HG03175 (cell line): ENCODE measurements at regions not wholly inside any gene's neighbourhood (a gene's known extent, or its start where the extent isn't known, plus 50 kb on each side); places are given as distances from the start of the nearest gene placed in this dataset.
"Not testable (repeated sequence)": the region's sequence is repeated elsewhere in the genome, so short reads cannot be mapped to it uniquely, and the experiment has no call there.

ENCODE experiments used
- ATAC-seq: cut with Tn5 transposase; IDR thresholded peaks from one replicate; pipeline ENCODE4 v1.9.1; 2021; ENCODE audit warnings: mild to moderate bottlenecking, moderate library complexity; ENCODE audit not compliant: unreplicated experiment

DNA sequence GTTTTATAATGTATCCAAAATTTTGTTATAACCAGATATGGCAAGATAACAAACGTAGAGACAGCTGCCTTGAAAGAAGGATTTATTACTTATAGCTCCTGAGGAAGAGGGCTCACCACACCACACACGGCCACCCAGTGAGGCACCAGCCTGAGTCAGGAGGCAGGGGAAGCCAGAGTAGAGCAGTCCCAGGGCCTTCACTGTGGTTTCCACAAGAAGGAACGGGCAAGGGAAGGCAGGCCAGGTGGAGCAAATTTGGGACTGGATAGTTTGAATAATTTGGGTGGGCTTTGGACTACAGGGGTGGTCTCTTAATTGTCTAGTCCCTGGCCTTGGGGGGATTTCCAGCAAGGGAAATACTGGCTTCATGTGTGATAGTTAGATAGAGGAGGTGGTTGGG, 72.5 kb downstream of the RRAGC start:
- ATAC-seq: no peak

DNA sequence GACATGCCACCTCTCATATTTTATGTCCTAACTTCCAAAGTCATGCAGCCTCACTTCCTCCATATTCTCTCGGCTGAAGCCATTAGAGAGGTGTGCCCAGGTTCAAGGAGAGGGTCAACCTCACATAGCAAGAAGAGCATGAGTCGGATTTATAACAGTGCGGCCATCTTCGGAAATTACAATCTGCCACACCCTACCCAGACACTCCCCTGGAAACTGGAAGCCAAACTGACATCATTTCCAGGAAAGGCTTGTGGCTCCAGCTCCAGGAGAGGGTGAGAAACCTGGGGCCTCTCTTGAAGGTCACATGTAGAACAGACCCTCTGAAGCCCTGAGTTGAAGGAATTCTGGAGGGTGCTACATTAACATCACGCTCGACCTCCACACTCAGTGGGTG, 73.5 kb downstream of the RRAGC start:
- no peak for ATAC-seq

DNA sequence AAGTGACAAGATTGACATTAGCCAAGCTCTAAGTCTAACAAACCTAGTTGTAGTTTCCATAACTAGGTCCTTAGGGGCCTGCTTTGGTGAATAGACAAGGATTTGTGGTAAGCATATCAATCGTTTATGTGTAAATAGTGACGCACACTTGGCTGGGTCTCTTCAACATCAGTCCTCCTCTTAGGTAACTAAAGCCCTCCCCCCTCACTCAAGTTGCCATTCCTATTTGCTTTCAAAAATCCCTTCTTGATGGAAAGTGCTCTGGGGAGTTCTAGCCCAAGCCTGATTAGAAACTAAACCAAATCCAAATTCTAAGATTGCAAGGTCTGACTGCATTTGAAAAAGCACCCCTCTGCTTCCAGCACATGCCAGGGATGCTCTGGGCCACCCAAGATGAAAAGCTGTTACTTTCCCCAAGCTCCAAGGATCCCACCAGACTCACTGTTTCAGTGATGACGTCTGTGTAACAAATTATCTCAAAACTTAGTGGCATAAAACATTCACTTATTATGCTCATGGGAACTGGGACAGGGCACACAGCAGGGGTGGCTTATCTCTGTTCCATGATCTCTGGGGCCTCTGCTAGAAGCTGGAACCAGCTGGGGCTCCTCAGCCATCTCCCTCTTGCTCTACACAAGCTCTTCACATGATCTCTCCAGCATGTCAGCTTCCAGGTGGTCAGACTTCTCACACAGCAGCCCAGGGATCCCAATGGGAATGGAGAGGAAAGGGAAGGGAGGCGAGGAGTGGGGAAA, 74.1 kb downstream of the RRAGC start:
- no peak for ATAC-seq

DNA sequence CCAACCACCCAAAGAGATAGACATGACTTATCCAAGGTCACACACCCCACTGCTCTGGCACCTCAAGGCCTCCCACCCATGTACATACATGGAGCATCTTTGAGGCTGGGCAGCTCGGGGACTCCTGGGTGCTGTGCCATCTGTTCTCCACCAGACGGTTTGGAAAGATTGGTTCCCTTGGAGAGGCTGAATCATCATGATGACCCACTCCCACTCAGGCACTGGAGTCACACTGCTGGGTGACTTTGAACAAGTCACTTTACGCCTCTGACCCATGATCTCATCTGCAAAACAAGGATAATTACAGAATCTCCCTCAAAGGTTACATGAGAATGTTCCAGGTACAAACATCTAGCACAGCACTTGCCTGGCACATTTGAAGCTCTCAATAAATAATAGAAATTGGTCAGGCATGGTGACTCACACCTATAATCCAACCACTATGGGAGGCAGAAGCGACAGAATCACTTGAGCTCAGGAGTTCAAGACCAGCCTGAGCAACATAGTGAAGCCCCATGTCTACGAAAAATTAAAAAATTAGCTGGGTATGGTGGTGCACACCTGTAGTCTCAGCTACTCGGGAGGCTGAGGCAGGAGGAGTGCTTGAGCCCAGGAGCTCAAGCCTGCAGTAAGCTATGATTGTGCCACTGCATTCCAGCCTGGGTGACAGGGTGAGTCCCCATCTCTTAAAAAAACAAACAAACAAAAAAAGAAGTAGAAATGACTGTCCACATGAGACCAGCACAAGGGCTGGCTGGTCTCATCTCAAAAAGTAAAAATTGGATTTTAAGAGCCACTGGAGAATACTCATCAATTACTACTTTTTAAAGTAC, 74.9 kb downstream of the RRAGC start:
- no peak for ATAC-seq

DNA sequence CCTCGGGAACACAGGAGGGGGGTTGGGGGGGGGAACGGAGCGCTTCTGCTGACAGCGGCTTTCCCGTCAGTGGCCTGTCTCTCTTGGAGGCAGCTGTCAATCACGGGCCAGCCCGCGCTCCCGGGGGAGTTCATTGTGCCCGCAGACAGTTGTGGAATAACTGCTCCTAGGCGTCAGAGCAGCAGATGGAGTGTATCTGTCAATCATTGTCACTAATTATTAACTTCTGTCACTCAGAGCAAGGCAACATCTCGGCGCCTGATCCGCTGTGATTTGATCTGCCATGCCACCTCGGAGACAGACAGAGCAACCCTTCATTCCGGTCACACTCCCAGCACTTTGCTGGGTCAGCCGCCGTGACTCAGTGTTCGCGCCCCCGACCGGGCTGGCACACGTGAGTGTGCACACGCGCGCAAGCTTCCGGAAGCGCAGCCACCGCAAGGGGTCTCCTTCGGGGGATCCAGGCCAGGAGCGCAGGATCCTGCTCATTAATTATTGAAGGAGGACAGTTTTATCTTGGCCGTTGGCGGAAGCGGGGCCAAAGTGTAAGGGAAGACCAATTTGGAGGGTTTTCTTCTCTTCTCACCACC, 75.8 kb downstream of the RRAGC start:
- ATAC-seq: no peak

DNA sequence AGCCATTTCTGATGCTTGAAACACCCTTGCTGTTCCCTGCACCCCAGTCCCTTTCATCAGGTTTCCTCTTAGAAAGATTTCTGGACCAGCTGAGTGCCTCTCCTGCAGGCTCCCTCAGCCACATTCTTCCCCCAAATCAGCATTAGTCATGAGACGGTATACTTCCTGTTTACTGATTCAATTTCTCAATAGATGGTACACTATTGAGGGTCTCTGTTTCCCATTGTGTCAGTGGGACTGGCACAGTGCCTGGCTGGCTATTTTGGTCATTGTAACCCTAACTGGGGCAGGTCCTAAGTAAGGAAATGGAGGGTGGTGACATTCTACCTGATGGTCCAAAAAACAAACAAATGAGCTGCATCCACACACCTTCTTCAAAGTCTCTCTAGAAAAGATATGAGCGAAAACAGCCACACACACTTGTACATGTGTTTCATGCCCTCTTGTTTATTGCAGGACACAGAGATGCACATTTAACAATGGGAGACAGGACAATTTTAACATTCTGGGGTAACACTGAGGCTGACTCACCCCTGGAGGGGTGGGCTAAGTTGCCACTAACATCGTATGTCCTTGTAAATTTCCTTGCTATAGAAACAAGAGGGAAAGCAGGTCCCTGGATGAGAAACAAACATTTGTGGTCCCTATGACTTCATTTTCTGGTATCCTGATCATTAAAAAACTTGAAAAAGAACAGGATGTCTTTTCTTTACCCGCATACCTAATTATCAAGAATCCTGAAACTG, 77.5 kb downstream of the RRAGC start:
- no peak for ATAC-seq

DNA sequence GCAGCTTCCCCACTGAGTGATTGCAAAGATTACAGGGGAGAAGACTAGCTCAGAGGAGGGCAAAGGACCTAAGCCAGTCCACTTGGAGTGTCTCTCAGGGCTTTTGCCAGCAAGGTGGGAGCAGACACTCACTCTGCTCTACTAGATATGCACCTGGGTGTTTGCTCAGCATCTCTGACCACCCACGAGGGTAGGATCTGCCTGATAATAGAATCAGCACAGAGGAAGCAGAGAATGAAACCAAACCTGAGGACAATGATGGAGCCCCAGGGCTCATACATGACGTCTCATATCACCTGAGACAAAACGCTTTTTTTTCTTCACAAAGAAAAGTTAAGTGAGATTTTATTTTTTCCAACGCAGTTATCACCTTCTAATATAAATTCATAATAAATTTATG, 79.4 kb downstream of the RRAGC start:
- ATAC-seq: no peak

DNA sequence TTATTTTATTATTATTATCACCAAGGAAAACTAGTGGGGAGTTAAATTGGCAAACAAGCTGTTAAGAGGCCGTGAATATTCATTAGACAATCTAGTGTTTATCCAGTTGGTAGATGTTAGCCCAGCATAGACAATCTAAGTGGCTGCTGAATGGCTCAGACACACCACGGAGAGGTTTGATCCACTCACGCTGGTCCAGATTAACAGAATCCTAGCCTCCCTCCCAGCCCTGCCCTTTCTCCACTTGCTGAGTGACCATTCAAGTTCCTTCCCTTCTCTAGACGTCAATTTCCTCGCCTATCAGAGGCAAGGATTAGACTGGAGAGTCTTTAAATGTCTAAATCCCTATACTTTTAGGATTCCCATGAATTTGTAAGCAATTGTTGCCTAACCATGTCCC, 80.1 kb downstream of the RRAGC start:
- ATAC-seq: no peak

DNA sequence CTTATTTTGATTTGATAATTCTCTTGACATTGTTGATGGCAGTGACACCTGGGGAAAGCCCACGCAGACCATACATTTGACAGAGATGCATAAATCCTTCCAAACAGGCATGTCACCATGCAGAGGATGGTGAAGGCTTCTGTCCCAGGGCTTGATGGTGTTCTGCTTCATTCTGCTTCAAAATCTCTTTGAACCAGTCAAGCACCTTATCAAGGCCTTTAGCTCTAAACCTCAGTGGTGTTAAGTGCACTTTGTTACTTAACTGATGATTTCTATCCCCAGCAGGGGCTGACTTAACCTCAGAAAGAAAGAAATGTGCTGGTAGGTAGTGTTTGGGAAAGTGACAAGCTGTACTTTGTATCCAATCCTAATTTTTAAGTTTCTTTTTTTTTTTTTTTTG, 81.1 kb downstream of the RRAGC start:
- no peak for ATAC-seq

DNA sequence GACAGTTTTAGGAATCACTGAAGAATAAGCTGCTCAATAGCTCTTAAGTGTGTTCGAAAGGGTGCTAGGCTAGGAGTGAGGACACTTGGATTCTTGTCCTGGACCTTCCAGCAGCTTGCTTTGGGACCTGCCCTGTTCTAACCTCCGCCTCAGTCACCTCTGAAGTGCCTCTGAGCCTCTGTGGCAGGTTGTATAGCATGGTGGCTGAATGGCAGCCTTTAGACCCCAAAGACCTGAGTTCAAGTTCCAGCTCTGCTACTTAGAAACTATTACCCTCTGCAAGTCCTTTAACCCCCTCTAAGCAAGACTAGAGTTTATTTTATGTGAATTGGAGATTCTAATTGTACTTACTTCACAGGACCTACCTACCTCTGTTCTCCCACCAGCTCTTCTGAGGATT, 81.5 kb downstream of the RRAGC start:
- ATAC-seq: no peak

DNA sequence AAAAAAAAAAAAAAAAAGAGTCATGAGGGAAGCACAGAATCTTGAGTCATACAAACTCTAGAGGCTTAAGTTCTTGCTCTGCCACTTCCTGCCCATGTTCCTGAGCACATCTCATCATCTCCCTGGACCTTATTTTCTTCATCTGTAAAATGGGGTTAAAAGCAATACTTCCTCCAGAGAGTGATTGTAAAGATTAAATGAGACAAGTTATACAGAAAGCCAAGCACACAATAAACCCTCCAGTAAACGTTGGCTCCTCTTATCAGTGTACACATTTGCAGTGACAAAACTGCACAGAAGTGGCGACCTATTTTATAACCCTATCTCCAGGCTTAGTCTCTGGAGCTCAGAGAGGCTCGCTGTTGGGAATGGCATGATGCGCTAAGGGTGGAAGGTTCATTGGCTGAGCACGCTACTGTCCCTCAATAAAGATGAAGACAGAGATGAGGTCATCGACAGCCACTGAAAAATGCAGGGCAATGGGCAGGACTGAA, 82.1 kb downstream of the RRAGC start:
- no peak for ATAC-seq

DNA sequence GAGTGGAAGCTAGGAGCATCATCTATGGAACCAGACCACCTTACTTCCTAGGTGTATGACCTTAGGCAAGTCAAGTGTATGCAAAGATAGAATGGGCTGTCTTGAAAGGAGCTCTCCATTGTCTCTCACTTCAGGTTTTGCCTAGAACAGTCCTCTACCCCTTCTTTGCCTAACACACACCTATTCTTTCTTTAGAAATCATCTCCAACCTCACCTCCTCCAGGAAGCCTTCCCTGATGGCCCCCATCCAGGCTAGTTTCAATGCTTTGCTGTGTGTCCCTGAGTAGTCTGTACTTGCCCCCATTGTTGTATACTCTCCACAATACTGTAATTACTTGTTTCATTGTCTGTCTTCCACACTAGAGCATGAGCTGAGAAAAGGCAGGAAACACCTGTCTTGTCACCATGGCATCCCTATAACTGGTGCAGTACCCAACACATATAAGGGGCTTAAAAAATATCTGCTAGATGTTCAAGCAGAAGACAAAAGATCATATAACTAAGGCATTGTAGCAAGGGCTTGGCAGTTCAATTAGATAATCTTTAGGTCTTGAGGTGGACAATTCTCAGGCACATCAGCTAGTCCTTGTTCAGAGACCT, 83.0 kb downstream of the RRAGC start:
- no peak for ATAC-seq

DNA sequence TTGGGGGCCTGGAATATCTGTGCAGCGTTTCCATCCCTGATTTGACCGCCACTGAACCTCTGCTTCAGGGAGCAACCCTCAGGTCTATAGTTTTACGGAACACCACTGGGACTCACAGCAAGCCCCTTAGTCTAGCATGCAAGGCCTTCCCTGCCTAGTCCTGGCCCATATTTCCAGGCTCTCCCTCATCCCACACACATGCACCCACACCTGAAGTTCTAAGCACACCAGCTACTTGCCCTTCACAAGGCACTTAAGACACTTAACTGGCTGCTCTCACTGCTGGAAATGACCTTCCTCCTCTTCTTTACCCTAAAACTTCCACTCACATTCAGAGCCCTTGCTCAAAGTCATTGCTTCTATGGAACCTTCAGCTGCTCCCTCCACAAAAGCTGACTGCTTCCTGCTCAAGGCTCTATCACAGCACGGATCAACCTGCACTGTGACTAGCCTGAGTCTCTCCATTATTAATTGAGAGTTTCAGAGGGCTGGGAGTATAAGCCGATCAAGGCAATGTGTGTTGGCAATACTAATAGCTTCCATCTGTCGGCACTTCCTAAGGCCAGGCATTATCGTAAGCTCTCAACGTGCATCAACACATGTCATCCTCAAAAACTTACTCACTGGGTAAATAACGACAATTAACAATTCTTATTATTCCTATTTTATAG, 84.3 kb downstream of the RRAGC start:
- ATAC-seq: no peak

DNA sequence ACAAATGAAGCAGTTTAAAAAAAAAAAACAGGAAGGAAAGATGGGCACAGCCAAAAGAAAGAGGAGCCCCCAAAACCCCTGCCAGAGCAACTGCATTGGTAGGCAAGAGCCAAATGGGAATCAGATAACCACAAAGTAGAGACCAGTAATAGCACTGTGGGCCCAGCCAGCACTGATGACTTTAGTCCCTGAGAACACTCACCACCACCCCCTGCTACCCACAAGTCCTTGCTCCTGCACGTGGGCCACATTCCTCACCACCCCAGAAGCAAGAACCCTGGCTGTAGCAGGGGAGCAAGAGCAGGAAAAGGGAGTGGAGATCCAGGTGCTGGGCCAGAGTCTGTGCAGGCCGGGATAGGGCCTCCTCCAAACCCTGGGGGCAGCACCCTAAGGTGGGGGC, 86.1 kb downstream of the RRAGC start:
- ATAC-seq: no peak

DNA sequence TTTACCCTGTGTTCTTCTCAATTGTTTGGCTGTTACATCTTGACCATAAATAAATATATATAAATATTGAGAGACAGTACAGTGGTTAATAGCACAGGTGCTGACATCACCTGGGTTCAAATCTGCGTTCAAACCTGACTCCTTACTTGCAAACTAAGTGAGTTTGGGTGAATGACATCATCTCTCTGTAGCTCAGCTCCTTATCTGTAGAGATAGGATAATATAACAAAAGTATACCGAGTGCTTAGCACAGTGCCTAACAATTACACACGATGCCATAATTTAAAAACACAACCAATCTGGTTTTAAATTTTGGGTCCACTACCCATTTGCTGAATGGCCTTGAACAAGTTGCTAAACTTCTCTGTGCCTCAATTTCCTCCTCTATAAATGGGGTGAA, 86.6 kb downstream of the RRAGC start:
- no peak for ATAC-seq

DNA sequence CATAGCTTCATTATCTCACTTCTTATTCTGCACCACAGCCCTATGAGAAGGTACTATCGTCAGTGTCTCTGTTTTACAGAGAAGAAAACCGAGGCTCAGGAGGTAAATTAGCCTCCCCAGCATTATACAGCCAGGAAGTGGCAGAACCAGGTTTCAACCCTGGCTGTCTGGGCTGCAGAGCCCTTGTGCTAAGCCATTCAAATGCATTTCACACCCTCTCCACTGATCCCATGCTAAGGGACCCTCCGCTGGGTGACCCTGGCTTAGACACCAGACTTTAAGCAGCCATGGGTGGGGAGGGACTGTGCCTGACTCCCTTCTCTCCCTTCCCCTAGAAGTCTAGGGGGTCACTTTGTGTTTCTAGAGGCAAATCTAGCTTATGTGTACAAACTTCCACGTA, 87.5 kb downstream of the RRAGC start:
- ATAC-seq: no peak

DNA sequence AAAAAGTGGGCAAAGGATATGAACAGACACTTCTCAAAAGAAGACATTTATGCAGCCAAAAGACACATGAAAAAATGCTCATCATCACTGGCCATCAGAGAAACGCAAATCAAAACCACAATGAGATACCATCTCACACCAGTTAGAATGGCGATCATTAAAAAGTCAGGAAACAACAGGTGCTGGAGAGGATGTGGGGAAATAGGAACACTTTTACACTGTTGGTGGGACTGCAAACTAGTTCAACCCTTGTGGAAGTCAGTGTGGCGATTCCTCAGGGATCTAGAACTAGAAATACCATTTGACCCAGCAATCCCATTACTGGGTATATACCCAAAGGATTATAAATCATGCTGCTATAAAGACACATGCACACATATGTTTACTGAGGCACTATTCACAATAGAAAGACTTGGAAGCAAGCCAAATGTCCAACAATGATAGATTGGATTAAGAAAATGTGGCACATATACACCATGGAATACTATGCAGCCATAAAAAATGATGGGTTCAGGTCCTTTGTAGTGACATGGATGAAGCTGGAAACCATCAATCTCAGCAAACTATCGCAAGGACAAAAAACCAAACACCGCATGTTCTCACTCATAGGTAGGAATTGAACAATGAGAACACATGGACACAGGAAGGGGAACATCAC, 88.9 kb downstream of the RRAGC start:
- ATAC-seq: not testable (repeated sequence)

DNA sequence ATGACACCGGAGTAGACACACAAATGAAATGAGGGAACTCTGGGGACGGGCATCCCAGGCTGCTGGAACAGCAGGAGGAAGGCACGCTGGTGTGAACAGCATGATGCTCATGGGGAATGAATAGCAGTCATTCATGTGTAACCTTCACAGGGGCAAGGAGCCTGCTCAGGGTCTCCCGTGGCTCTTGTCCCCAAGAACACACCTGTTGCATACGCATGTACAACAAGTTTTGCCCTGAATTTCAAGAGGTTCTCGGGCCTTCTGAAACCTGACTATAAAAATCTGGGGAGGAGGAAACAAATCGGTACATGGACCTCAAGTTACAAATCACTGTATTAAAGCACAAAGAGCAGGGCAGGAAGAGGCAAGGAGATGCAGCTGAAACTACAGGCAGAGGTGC, 93.4 kb downstream of the RRAGC start:
- no peak for ATAC-seq

DNA sequence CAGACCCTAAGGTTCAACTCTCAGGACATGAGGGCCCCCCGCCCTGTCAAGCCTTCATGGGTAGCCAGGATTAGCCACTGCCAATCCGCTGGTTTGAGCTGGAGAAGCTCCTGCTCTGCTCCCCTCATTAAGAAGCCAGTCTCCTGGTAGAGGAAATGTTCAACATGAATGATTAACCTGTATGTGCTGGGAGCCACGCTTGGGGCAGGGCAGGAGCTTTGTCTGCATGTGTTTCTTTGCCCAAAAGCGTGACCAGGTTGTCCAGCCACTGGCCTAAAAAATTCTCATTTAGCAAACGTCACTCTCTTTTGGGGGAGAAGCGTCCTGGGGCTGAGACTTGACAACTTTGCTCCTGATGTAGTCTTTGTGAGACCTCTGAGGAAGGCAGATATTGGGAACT, 96.5 kb downstream of the RRAGC start:
- no peak for ATAC-seq

DNA sequence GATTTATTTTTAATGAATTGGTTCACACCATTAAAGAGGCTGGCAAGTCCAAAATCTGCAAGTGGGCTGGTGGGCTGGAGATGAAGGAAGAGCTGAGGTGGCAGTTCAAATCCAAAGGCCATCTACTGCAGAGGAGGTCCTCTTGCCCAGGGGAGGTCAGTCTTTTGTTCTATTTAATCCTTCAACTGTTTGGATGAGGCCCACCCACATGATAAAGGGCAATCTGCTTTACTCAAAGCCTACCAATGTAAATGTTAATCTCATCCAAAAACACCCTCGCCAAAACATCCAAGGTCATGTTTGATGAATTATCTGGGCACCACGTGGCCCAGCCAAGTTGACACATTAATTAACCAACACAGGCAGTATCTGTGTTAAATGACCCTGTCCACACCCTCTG, 99.0 kb downstream of the RRAGC start:
- ATAC-seq: no peak
